Gastrocnemius medialis (tissue), 4 donors: ENCODE measurements at regions not wholly inside any gene's neighbourhood (a gene's known extent, or its start where the extent isn't known, plus 50 kb on each side); places are given as distances from the start of the nearest gene placed in this dataset.
"Not testable (repeated sequence)": the region's sequence is repeated elsewhere in the genome, so short reads cannot be mapped to it uniquely, and the experiment has no call there.

ENCODE experiments used
- ATAC-seq, 2 donors: fragments of 150-250 bp; one replicate each; pipeline ENCODE4 v1.9.1; 2016
- DNase-seq, 2 donors: peaks; one replicate each; pipeline ENCODE4 v3.0.0-alpha.2; 2019
- H3K27ac ChIP-seq, 4 donors: fragments of 200-600 bp; sonication (generic); 1 replicate in 1 of 4; 2 replicates in 3 of 4; pipeline ENCODE4 v1.5.1; 2016 to 2018; ENCODE audit warnings: mild to moderate bottlenecking in 2 of 4, moderate library complexity in 1 of 4
- H3K27me3 ChIP-seq, 3 donors: fragments of 200-600 bp; sonication (generic) in 2 of 3; 1 replicate in 1 of 3; 2 replicates in 2 of 3; pipeline versions ENCODE4 v1.5.1 to v1.6.0; 2016 to 2019; ENCODE audit warnings: mild to moderate bottlenecking in 1 of 3, moderate library complexity in 1 of 3
- H3K36me3 ChIP-seq, 2 donors: fragments of 200-600 bp; sonication (generic) in 1 of 2; one replicate each; pipeline ENCODE4 v1.5.1; 2017 to 2018
- H3K4me1 ChIP-seq, 2 donors: fragments of 200-600 bp; sonication (generic) in 1 of 2; one replicate each; pipeline ENCODE4 v1.5.1; 2016 to 2017; ENCODE audit warnings: mild to moderate bottlenecking in 2 of 2
- H3K4me3 ChIP-seq, 4 donors: fragments of 200-600 bp; sonication (generic) in 3 of 4; 1 replicate in 1 of 4; 2 replicates in 3 of 4; pipeline ENCODE4 v1.5.1; 2016 to 2019; ENCODE audit warnings: mild to moderate bottlenecking in 2 of 4
- H3K9me3 ChIP-seq, 3 donors: fragments of 200-600 bp; sonication (generic) in 2 of 3; 1 replicate in 1 of 3; 2 replicates in 2 of 3; pipeline ENCODE4 v1.5.1; 2016 to 2019
- CTCF ChIP-seq, 5 experiments: fragments of 450-650 bp in 3 of 5; fragments of 200-600 bp in 2 of 5; sonication (generic) in 2 of 5; IDR thresholded peaks in 4 of 5; conservative IDR thresholded peaks in 1 of 5; 1 replicate in 4 of 5; 2 replicates in 1 of 5; pipeline ENCODE4 v1.5.1; 2016 to 2019; ENCODE audit warnings: antibody characterized with exemption in 5 of 5, mild to moderate bottlenecking in 3 of 5, moderate library complexity in 3 of 5
- POLR2A ChIP-seq, 2 donors: fragments of 450-650 bp; IDR thresholded peaks; one replicate each; pipeline ENCODE4 v1.6.1; 2017; ENCODE audit warnings: antibody characterized with exemption in 2 of 2, mild to moderate bottlenecking in 2 of 2, moderate library complexity in 2 of 2
- in situ Hi-C, 4 donors: fragments of 200-750 bp; cut with MboI; loops; one replicate each; pipeline versions ENCODE4 v1.15.0 to v1.8.0; 2017; ENCODE audit warnings: low sequenced_read_pairs in 4 of 4
- intact Hi-C: fragments of 100-400 bp; cut with DNase I; formaldehyde crosslinking; loops from one replicate; pipeline ENCODE4 v1.15.1; 2023; ENCODE audit warnings: low total_unique reads

DNA sequence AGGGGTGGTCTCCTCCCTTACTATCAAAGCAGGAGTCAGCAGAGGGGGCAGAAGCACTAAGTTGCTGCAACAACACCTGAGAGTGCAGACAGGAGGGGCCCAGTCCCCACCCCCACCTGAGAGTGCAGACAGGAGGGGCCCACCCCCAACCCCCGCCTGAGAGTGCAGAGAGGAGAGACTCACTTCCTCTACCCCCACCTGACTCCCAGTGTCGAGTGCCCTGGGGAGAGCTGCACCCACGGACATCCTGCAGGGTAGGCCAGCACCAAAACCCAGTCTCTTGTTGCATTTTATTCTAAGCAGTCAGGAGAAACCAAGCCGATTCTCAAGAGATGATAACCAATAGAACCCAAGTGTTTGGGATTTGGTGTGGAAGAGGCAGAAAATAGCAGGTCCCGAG is 78.4 kb downstream of the NAPG start:
- H3K4me1 ChIP-seq, result no peaks in the 10 kb centered on the region
- no peaks in the 10 kb centered on the region for H3K36me3 ChIP-seq
- no peaks in the 10 kb centered on the region for H3K27me3 ChIP-seq
- DNase-seq, result no peak
- in situ Hi-C loops, result loop anchor here in 2 of 4 donors (25.0 kb wide), 1 partner anchor 1633 kb away; no protein-coding TSS in a partner anchor
- ATAC-seq, result no peak
- H3K27ac ChIP-seq, result no peak overlapping the region
- TF ChIP-seq POLR2A (IDR thresholded peaks at IDR 0.05) (no peak), CTCF (IDR thresholded peaks at IDR 0.05 in 4 of 5, conservative IDR thresholded peaks at IDR 0.05 in 1 of 5) (no peak)
- intact Hi-C loops, result loop anchor here (10.0 kb wide), 1 partner anchor 1631 kb away; no protein-coding TSS in a partner anchor
- no peak overlapping the region for H3K4me3 ChIP-seq
- H3K9me3 ChIP-seq, result no peaks in the 10 kb centered on the region

GRCh38 chr18:10606881-10607280 is 81.1 kb downstream of the NAPG start:
- not testable (repeated sequence) for H3K4me3 ChIP-seq, H3K9me3 ChIP-seq, H3K27ac ChIP-seq, H3K36me3 ChIP-seq, DNase-seq, H3K27me3 ChIP-seq, H3K4me1 ChIP-seq, ATAC-seq
- in situ Hi-C loops (loop anchor here in 2 of 4 donors (25.0 kb wide), 1 partner anchor 1630 kb away; no protein-coding TSS in a partner anchor), intact Hi-C loops (loop anchor here (10.0 kb wide), 1 partner anchor 1628 kb away; no protein-coding TSS in a partner anchor)

DNA sequence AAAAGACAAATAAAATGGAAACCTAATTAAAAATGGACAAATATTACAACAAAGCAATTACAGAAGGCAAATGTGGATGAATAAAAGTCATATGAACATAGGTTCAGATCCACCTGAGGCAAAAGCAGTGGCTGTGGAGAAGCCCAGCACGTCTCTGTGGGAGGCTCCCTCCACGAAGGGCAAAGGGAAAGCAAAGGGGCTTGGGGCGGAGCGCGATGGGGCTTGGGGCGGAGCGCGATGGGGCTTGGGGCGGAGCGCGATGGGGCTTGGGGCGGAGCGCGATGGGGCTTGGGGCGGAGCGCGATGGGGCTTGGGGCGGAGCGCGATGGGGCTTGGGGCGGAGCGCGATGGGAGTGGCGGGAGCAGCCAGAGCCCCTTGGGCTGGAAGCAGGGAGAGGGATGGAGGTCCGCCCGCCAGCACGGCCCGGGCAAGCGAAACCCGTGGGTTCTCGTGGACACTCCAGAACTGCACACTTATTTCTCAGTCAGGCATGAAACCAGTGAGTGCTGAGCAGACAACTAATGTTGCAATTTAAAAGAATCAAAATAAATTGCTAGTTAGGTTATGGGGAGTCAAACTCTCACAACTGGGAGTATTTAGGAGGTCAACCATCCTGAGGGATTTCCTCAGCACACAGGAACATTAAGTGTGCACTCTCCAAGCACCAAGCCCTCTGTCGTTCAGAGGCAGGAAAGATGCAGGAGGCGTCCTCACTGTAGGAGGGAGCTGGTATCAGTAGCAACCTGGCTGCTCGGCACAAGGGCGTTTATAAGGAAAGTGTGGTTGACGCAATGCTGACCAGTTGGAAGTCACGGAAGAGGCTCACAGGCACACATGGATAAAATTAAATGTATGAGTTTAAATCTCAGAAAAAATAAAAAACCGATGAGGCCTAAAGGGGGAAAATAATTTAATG is 81.8 kb downstream of the NAPG start:
- not testable (repeated sequence) for H3K4me1 ChIP-seq, DNase-seq, H3K27me3 ChIP-seq, H3K4me3 ChIP-seq, H3K9me3 ChIP-seq, H3K27ac ChIP-seq, H3K36me3 ChIP-seq, ATAC-seq
- intact Hi-C loops, result loop anchor here (10.0 kb wide), 1 partner anchor 1627 kb away; no protein-coding TSS in a partner anchor
- in situ Hi-C loops, result loop anchor here in 2 of 4 donors (25.0 kb wide), 1 partner anchor 1630 kb away; no protein-coding TSS in a partner anchor

- not testable (repeated sequence) for DNase-seq, H3K4me3 ChIP-seq, H3K36me3 ChIP-seq, H3K9me3 ChIP-seq, H3K4me1 ChIP-seq, ATAC-seq, H3K27me3 ChIP-seq, H3K27ac ChIP-seq
- in situ Hi-C loops, result loop anchor here in 2 of 4 donors (25.0 kb wide), 1 partner anchor 1629 kb away; no protein-coding TSS in a partner anchor
- intact Hi-C loops, result loop anchor here (10.0 kb wide), 1 partner anchor 1626 kb away; no protein-coding TSS in a partner anchor
Measured at GRCh38 chr18:10608450-10608849, 82.6 kb downstream of the NAPG start.

DNA sequence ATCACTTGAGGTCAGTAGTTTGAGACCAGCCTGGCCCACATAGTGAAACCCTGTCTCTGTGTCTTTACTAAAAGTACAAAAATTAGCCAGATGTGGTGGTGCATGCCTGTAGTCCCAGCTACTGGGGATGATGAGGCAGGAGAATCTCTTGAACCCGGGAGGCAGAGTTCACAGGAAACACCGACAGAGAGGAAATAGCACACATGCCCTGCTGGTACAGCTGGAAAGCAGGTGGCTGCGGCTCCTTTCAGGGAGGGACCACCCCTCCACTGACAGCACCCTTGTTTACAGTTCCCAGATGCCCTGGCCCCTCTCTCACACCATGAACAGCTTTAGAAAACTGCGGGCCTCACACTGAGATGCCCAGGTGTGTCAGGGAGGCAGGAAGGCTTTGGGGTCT is 83.2 kb downstream of the NAPG start:
- DNase-seq, H3K9me3 ChIP-seq, H3K36me3 ChIP-seq, H3K4me1 ChIP-seq, H3K4me3 ChIP-seq, H3K27me3 ChIP-seq, H3K27ac ChIP-seq, ATAC-seq: not testable (repeated sequence)
- intact Hi-C loops (loop anchor here (10.0 kb wide), 1 partner anchor 1626 kb away; no protein-coding TSS in a partner anchor), in situ Hi-C loops (loop anchor here in 2 of 4 donors (25.0 kb wide), 1 partner anchor 1628 kb away; no protein-coding TSS in a partner anchor)

DNA sequence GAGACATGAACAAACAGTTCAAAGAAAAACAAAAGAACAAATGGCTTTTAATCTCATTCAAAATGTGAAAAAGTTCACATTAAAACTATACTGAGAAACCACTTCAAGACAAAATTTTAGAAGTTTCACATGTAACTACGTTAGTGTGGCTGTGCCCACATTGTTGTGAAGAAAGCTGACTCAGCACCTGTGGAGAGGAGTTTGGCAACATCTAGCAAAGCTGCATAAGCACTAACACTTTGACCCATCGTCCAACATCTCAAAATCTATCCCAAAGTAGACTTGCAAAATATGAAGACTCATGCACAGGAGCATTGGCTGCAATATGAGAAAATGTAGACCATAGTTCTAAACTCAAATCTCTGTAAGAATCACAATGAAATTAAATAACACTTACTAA is 87.4 kb downstream of the NAPG start:
- ATAC-seq, H3K27ac ChIP-seq, H3K4me3 ChIP-seq, H3K4me1 ChIP-seq, intact Hi-C loops, H3K36me3 ChIP-seq, H3K9me3 ChIP-seq, H3K27me3 ChIP-seq, DNase-seq: not testable (repeated sequence)
- in situ Hi-C loops, result loop anchor here in 2 of 4 donors (25.0 kb wide), 1 partner anchor 1624 kb away; no protein-coding TSS in a partner anchor

GRCh38 chr18:10616714-10617113 is 90.9 kb downstream of the NAPG start:
- H3K27me3 ChIP-seq, ATAC-seq, DNase-seq, H3K27ac ChIP-seq, H3K36me3 ChIP-seq, H3K9me3 ChIP-seq, H3K4me3 ChIP-seq, intact Hi-C loops, H3K4me1 ChIP-seq: not testable (repeated sequence)
- in situ Hi-C loops, result loop anchor here in 2 of 4 donors (25.0 kb wide), 1 partner anchor 1621 kb away; no protein-coding TSS in a partner anchor

DNA sequence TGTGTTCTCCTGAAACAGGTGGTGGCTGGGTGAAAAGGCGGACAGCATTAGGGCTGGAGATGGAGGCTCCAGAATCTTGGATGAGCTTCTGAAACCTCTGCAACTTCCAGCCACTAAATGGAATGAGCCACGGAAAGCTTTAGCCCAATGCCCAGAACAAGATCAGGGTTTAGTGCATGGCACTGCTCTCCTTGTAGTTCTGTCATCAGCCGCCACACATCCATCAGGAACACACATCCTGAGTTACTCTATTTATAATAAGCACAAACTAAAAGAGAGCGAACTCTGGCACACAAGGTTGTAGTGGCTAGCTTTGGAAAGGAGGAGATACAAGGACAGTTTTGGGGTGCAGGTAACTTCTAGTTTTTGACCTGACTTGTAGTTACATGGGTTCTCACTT is 93.0 kb downstream of the NAPG start:
- in situ Hi-C loops, result loop anchor here in 2 of 4 donors (25.0 kb wide), 1 partner anchor 1619 kb away; no protein-coding TSS in a partner anchor

DNA sequence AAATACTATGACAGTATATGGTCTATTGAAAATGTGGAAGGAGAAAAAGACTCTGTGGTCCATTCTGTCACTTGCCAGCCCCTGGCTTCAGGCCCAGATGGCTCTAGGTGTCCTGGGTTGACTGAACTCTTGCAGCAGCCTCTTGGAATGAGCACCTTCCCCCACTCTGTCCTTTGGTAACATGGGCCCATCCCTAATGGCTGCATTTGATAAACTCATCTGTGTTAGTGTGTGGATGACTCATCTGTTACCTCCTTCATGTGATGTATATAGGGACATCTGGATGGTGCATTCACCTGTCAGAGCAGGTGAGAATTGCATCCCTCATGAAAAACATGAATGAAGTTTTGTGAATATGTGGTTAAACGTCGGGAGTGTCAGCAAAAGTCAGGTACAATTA is 93.5 kb downstream of the NAPG start:
- in situ Hi-C loops, result loop anchor here in 2 of 4 donors (25.0 kb wide), 1 partner anchor 1618 kb away; no protein-coding TSS in a partner anchor
- not testable (repeated sequence) for ATAC-seq

More for the DNA sequence above, 93.0 kb downstream of the NAPG start:
- H3K27me3 ChIP-seq, H3K27ac ChIP-seq, H3K4me1 ChIP-seq, DNase-seq, H3K36me3 ChIP-seq, H3K4me3 ChIP-seq, intact Hi-C loops, ATAC-seq, H3K9me3 ChIP-seq: not testable (repeated sequence)

GRCh38 chr18:10619833-10620232 is 94.0 kb downstream of the NAPG start:
- H3K27ac ChIP-seq, DNase-seq, intact Hi-C loops, H3K36me3 ChIP-seq, ATAC-seq, H3K9me3 ChIP-seq, H3K4me1 ChIP-seq, H3K27me3 ChIP-seq, H3K4me3 ChIP-seq: not testable (repeated sequence)
- in situ Hi-C loops, result loop anchor here in 2 of 4 donors (25.0 kb wide), 1 partner anchor 1617 kb away; no protein-coding TSS in a partner anchor

More for the DNA sequence above, 93.5 kb downstream of the NAPG start:
- intact Hi-C loops, H3K27me3 ChIP-seq, H3K27ac ChIP-seq, DNase-seq, H3K36me3 ChIP-seq, H3K4me1 ChIP-seq, H3K9me3 ChIP-seq, H3K4me3 ChIP-seq: not testable (repeated sequence)
